ENCODE measurements at regions not wholly inside any gene's neighbourhood (a gene's known extent, or its start where the extent isn't known, plus 50 kb on each side); places are given as distances from the start of the nearest gene placed in this dataset.

- DNase-seq (ENCODE audit: low spot score), result no peak
- no peak for TF ChIP-seq CTCF (IDR thresholded peaks at IDR 0.05; ENCODE audit: extremely low read depth, insufficient read depth, missing control alignments)
- in situ Hi-C loops (cut with MboI; ENCODE audit: low pct_unique_long_range_greater_than_20kb, low sequenced_read_pairs, unreplicated experiment), result no loop called here
These were observed 72.3 kb upstream of the BTN3A2 start for GRCh38 chr6:26292709-26293108.

DNA sequence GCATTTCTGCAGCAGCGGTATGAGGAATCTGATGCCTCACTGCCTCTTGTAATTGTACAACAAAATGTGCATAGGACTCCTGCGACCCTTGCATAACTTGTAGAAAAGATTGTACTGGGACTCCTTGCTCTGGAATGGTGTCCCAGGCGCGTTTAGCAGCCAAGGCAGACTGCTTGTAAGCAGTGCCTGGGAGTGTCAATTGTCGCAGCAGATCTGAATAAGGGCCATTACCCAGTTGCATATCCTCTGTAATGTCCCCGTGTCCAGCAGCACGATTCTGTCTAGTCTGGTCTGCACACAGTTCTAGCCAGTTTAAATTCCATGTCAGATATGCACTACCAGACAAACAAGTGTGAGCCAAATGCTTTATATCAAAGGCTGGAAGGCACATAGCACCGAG lies 70.7 kb upstream of the BTN3A2 start:
- in situ Hi-C loops (cut with MboI; ENCODE audit: low pct_unique_long_range_greater_than_20kb, low sequenced_read_pairs, unreplicated experiment), result no loop called here
- no peak for TF ChIP-seq CTCF (IDR thresholded peaks at IDR 0.05; ENCODE audit: extremely low read depth, insufficient read depth, missing control alignments)
- DNase-seq (ENCODE audit: low spot score), result no peak

- TF ChIP-seq CTCF (IDR thresholded peaks at IDR 0.05; ENCODE audit: extremely low read depth, insufficient read depth, missing control alignments), result no peak
- in situ Hi-C loops (cut with MboI; ENCODE audit: low pct_unique_long_range_greater_than_20kb, low sequenced_read_pairs, unreplicated experiment), result no loop called here
- no peak for DNase-seq (ENCODE audit: low spot score)
These were observed 69.1 kb upstream of the BTN3A2 start for GRCh38 chr6:26295691-26296555.

GRCh38 chr6:26296556-26296856 lies 68.5 kb upstream of the BTN3A2 start:
- in situ Hi-C loops (cut with MboI; ENCODE audit: low pct_unique_long_range_greater_than_20kb, low sequenced_read_pairs, unreplicated experiment), result no loop called here

GRCh38 chr6:26296857-26297648 lies 67.9 kb upstream of the BTN3A2 start:
- no peak for TF ChIP-seq CTCF (IDR thresholded peaks at IDR 0.05; ENCODE audit: extremely low read depth, insufficient read depth, missing control alignments)
- in situ Hi-C loops (cut with MboI; ENCODE audit: low pct_unique_long_range_greater_than_20kb, low sequenced_read_pairs, unreplicated experiment), result no loop called here
- DNase-seq (ENCODE audit: low spot score), result no peak

More at GRCh38 chr6:26296556-26296856, 68.5 kb upstream of the BTN3A2 start:
- no peak for DNase-seq (ENCODE audit: low spot score)
- TF ChIP-seq CTCF (IDR thresholded peaks at IDR 0.05; ENCODE audit: extremely low read depth, insufficient read depth, missing control alignments), result no peak

GRCh38 chr6:26299286-26300042 lies 65.5 kb upstream of the BTN3A2 start:
- no peak for DNase-seq (ENCODE audit: low spot score)
- no peak for TF ChIP-seq CTCF (IDR thresholded peaks at IDR 0.05; ENCODE audit: extremely low read depth, insufficient read depth, missing control alignments)
- in situ Hi-C loops (cut with MboI; ENCODE audit: low pct_unique_long_range_greater_than_20kb, low sequenced_read_pairs, unreplicated experiment), result no loop called here

Data from GM13977 (cell line).